ENCODE measurements at regions not wholly inside any gene's neighbourhood (a gene's known extent, or its start where the extent isn't known, plus 50 kb on each side); places are given as distances from the start of the nearest gene placed in this dataset.
"Not testable (repeated sequence)": the region's sequence is repeated elsewhere in the genome, so short reads cannot be mapped to it uniquely, and the experiment has no call there.

DNA sequence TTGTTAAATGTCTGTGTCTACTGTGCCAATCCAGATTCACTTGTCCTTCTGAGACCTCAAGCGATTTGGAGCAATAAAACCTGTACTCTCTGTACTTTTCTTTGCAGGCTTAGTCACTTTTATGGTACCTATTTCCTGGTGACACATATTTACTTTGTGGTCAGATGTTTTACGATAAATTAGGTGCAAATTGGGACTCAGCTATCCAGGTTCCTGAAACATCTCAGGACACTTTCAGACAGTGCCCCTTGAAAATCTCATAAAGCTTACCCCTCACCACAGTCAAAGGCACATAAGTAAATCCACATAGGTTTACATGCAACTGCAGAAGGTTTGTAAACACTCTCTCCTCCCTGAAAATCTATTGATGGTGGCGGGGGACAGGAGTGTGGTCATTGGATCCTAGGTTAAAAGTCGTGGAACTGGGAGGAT lies 438.8 kb downstream of the EFNB2 start:
- peak; percentile 91 for DNase-seq (ENCODE audit: low spot score)

DNA sequence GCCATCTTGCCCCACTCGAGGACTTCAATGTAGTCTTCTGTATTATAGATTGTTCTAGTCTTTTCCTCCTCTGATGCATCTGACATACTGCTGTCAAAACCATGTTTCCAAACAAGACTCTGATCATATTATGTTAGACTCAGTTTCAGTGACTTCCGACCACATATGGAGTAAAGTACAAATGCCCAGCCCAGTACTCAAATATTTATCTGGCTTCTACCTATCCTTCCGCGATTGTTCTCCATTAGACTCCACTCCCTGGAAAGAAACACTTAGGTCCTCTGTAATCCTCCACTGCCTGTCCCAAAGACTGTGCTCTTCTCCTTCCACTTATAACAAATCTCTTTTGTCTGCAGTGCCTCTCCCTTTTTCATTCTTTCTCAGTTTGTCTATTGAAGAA lies 439.5 kb downstream of the EFNB2 start:
- peak; percentile 22 for DNase-seq (ENCODE audit: low spot score)

DNA sequence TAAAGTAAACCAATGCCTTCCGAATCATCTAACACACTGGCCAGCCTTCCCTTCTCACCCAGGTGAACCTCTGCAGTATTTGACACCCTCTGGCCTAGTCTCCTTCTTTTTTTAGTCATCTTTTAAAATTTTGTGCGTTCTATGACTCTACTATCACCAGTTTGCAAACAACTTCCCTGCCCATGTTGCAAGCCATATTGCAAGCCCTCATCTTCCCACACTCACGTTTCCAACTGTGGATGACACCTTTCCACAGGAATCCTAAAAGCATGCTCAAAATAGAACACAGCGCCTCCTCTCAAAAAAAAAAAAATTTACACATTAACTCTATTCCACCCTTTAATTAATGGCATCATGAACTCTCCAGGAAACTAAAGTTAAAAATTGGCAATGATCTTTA lies 440.1 kb downstream of the EFNB2 start:
- DNase-seq (ENCODE audit: low spot score), result no peak

DNA sequence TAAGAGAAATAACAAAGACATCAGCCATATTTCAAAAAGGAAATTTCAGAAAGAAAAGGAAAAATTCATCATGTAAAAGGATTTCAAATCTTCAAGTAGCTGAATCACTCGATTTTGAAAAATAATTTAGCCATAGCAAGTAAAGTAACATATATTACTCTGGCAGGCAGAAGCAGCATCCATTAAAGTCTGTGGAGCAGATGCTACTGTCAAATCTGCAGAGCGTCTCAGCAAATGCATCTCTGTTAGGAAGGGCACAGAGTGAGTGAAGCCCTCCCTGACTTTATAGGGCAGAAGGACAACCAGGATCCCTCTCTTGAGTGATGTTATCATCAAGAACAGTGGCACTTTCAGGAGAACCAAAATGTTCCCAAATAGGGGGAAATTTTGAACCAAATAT lies 445.5 kb downstream of the EFNB2 start:
- no peak for DNase-seq (ENCODE audit: low spot score)

DNA sequence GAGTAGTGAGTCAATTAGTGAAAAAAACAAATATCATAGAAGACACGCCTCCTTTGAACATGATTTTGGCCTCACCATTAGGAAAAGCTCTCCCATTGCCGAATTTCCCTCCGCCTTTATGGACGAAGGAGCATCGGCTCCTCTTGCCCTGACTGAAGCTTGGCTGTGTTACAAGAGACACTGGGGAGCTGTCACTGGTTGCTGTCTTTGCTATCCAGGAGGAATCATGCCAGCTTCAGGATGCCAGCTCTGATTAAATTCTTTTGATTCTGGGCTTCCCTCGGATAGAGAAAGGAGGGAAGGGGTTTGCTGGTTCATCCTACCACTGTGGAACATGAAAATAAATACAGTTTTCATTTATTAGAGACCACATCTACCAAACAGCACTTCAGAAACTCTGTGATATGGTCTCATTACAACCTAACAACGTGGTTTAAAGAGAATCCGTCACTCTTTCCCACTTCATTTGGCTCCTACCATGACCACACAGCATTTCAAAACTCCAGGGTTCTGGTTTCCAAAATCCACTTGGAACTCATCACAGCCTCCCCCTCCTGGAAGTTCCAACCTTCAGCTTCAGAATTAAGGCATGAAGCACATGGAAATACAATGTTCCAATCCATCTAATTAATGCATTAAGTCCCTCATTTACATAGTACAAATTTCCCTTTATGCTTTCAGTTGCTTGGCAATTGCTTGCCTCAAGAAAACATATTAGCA lies 446.0 kb downstream of the EFNB2 start:
- DNase-seq (ENCODE audit: low spot score), result no peak

DNA sequence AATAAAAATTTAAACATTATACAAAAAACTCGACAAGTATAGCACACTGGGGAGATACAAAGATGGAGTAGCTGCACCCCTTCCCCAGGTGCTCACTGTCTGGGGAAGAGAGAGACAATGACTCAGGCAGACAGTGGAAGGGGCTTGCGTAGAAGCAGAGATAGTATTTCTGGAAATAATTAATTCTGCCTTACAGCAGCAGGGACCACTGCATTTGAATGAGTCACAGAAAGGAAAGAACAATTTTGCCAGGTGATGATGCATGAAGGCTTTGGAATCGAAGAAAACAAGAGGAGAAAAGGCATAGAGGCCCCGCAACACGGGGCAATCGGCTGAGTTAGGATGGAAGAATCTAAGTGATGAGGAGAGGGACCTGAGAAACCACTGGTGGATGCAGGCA lies 447.4 kb downstream of the EFNB2 start:
- DNase-seq (ENCODE audit: low spot score), result no peak

DNA sequence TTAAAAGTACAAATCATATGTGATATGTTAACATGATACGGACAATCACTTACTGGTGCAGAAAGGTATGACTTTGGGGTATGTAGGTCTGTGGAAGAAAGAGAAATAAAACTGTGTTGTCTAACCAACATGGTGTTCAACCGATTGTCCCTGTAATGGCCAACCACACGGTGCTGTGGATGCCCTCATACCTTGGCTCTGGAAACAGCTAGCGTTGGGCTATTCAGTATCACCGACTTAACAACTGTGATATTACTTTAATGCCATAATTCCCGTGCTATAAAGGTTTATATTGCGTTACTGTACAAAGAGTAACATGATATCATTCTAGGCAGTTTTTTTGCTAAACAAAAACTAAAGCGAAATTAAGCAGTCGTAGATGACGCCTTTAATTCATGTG lies 448.3 kb downstream of the EFNB2 start:
- no peak for DNase-seq (ENCODE audit: low spot score)

DNA sequence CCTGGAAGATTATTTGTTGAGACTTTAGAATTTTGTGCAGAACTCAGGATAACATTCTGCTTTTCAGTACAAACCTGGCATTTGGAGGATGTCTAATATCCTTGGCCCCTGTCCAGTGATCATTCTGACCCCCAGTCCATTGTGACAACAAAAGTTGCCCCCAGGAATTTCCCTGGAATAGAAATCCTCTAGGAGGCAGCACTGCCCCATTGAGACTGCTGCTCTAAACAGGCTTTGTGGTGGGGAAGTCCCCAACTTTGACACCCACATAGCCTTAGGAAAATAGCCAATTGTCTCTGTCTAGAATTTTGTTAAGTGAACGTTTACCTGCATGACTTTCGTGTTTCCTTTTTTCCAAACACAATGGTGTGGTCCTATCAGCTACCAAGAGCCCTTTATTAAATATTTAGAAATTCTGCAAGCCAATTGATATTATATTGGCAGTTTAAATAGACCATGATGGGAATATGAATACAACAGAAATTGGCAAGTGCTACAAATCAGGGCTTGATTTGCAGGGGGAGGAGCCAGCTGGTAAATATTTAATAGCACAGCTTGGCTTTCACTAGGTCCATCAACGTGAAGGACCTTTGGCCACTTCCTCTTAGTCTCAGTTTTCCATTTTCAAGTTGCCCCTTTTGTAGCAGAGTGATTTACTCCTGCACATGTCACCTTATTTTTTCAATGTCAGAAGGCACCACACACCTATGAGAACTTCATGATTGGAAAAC lies 451.7 kb downstream of the EFNB2 start:
- peak; percentile 45 for DNase-seq (ENCODE audit: low spot score)

DNA sequence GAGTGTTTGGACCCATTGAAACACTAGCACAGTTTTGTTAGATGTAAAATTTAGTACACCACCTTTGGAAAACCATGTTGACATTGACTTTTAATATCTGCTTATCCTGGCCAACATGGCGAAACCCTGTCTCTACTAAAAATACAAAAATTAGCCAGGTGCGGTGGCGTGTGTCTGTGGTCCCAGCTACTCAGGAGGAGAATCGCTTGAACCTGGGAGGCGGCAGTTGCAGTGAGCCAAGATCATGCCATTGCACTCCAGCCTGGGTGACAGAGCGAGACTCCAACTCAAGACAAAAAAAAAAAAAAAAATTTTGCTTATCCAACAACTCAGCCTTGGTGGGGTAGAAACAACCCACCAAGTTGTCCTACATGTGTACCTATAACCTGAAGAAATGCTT lies 454.2 kb downstream of the EFNB2 start:
- not testable (repeated sequence) for DNase-seq (ENCODE audit: low spot score)

DNA sequence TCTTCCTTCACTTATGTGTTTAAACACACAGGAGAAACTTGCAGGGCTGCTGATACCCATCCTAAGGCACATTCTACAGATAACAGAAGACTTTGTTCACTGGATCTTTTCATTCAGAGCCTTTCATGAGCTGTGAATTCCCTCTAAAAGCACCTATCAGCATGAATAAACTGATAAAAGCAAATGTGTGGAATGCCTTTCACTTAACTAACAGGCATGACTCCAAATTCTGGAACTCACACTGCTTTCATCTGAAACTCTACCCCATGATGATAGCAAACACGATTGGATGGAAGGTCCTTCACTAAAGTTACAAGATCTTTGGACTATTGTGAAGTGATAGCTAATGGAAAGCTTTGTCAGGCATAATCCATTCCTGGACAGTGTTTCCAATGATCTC lies 457.3 kb downstream of the EFNB2 start:
- DNase-seq (ENCODE audit: low spot score), result no peak

DNA sequence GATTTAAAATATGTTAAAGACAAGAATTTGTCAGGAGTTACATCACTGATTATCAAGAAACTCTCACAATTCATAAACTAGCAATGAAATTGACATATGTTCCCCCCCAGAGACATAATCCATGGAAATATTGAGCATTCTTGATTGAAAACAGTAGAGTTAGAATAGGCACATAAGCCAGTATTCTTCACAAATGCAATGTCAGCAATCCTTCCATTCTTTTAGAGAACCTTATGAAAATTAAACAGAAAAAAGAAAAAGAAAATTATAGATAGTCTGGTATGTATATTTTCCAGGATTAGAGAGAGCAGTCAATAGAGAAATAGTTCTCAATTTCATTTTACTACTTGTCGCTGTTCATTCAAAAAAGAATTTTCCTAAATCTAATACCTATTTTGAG lies 458.4 kb downstream of the EFNB2 start:
- DNase-seq (ENCODE audit: low spot score), result no peak

DNA sequence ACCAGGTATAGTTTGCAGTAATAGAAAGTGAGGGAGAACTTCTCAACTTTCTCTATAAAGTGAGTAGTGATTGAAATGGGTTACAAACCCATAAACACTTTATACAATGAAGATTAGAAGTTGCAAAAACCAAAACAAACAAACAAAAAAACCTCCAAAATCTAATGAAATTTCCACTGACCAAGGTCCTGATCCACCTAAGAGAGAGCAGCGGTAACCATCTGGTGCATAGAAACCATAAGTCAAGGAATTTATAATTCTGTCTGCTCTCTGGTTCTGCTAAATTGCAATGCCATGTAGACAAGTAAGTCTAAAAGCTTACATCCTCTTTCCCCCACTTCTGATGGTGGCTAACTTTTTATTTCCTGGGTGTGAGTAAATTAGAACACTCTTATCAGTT lies 463.4 kb downstream of the EFNB2 start:
- DNase-seq (ENCODE audit: low spot score), result no peak

DNA sequence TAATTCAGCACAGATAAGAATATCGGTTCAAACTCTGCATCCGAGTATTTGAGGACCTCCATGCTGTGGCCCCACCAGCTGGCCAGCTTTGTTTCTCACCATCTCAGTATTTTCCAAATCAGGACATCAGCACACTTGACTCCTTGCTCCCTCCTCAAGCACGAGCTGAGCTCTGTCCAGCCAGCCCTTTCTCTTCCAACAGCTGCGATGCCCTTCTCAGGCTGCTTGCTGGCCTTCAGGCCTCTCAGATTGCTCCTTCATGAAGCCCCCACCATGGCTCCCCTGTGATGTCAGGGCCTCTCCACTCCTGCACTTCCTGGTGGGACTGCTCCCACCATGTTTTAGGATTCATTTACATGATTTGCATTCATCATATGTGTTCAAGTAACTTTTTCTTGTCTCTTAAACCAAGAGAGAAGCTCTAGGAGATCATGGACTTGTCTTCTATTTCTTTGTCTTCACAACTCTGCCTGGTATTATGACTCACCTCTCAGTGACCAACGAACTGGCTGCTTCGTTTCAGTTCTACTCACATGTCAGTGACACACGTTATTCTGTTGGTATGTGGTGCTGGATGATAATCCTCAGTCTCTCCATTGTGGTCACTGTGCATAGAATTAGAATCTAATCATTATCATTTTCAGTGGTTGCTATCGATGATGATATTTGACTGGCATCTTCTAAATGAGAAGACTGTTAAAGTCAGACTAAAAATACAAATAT lies 471.7 kb downstream of the EFNB2 start:
- peak; percentile 16 for DNase-seq (ENCODE audit: low spot score)

DNA sequence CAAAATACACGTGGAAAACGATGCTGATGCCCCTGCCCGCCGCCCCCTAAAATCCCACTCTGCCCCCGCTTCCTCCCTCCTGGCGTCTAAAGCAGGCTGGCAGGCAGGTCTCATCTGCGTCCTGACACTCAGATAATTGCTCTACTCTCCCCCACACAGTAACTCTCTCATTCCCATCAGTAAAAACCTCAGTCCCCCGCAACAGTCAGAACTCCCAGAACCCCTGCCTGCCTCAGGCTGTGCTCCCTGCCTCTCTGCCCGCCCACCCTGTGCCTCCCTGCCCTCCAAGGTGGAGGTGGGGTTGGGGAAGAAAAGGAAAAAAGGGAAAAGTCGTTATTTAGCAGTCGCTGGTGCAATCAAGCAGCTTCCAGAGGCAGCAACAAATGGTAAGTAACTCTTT lies 473.7 kb downstream of the EFNB2 start:
- DNase-seq (ENCODE audit: low spot score), result no peak

DNA sequence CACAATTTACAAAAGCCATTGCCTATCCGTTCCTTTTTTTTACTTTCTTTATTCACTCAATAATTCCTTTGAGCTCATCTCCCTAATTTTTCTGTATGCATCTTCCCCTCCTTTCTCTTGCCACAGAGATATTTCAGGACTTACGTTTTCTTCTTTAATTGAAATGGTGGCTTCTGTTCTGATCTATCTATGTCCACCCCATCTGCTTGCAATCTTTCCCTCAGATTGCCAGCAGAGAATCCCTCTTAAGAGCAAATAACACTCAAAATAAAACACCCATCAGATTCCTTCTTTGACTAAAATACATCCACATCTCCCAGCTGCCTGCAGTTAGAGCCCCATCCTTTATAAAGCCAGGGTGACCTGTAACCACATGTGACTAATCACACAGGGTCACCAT lies 478.6 kb downstream of the EFNB2 start:
- DNase-seq (ENCODE audit: low spot score), result no peak

DNA sequence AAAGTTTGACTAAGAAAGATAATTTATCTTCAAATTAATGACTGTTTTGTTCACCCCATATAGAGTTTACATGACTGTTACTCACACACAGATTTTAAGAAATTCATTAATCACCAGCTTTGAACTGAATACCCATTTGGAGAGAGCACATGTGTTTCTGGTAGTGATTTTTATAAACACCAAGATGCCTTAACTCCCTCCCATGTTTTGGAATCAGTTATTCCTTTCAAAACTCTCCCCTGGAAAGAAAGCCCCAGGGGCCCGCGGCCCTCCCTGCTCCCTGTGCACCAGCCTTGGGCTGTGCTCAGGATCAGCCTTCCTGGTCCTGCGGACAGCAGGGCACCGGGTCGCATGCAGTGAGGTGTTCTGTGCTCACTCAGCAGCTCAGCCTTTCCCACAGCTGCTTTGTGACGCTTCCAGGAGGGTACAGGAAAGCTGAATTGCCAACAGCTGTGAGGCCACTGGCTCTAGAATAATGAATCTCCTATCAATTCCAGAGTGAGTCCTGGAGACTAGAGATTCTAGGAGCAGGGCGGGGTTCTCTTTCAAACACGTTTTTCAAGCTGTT lies 483.2 kb downstream of the EFNB2 start:
- DNase-seq (ENCODE audit: low spot score), result no peak

DNA sequence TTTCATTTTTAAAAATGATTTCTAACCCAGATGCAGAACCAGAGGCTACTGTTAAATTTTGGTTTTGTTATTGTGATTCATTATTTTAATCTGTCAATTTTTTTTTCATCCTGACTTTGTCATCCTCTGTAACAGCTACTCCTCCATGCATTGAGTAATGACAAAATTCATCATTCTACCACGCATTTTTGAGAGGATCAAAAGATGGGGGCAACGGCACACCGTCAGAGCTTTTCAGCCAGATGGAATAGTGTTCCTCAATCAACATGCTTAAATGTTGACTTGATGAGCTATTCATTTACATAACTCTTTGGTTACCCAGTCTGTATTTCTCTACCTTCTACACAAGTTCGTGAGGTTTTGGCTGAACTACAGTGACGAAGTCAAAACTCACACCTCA lies 486.3 kb downstream of the EFNB2 start:
- no peak for DNase-seq (ENCODE audit: low spot score)

DNA sequence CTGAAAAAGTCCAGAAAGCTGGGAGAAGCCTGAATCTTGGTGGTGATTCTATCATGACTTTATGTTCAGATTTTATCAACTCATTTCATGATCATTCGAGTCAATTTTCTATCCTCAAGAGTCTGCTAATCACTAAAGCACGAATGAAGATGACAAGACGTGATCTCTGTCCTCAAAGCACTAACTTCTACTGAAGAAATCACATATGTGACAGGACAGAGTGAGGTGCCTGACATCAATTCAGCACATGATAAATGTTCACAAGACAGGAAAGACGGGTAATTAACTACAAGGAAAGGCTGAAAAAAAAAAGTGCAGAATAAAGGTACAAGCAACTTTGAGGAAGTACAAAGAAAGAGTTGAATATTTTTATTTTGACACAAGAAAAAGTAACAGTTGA lies 487.1 kb downstream of the EFNB2 start:
- DNase-seq (ENCODE audit: low spot score), result no peak

DNA sequence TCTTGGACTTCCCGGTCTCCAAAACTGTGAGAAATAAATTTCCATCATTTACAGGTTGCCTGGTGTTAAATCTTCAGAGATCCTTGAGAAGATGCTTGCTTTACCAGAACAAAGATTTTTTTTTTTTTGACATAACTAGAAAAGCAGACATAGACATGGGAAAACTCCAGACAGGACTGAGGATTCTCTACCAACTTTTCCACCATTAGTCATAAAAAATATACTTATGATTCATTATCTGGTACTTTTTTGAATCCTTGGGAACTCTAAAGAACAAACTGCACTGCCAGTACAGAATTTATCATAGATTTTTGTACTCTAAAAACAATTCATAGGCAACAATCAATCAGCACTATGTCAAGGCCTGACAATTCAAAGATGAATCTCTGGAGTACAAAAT lies 487.6 kb downstream of the EFNB2 start:
- DNase-seq (ENCODE audit: low spot score), result no peak

DNA sequence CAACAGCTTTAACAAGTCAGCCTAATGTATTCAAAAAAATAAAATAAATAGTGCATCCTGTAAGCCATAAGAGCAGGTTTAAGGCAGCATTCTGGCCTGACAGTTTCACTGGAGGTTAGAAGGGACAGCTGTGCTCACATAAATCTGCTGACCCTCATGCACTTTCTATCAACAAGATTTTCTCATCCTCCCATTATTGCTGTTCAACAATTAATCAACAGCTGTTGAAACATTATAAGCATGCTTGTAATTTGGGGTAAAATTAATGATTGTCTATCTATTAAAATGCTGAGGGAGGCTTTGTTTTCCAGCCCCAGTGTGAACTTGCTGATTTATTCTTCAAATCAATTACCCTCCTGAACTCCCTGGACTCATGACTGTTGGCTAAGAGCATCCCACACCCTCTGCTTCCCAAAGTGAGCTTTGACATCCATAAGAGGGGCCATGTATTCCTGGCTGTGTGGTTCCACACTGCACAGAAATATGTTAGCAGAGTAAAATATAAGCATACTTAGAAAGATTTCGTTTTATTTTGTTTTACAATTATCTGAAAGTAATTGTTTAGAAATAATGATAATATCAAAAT lies 492.4 kb downstream of the EFNB2 start:
- DNase-seq (ENCODE audit: low spot score), result no peak

DNA sequence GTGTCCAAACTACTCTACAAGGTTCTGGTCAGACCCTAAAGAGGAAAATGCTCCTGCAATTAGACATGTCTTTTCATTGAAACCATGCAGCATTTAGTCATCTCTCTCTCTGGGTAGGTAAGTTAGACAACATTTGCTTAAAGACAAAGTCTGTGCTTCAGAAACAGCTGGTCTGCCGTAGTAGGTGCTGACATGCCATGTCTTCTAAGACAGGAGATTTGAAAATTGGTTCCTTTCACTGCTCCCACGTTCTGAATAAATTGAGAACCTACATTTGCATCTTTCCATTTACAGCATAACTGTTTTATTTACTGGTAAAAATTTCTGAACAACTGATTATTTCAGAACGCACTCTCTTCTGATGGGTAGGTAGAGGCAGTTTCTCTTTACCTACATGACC lies 494.0 kb downstream of the EFNB2 start:
- DNase-seq (ENCODE audit: low spot score), result no peak

DNA sequence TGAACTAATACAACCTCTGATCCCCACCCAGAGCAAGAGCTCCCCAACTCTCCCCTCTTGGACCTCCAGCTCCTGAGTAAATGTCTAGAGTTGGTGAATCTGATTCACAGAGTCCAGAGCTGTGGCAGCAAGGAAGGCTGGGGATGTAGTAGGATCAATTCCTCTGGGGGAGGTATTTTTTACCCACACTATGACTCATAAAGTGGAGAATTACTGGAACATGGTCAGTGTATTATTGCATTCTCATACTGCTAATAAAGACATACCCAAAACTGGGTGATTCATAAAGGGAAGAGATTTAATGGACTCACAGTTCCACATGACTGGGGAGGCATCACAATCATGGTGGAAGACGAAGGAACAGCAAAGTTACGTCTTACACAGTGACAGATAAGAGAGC lies 496.7 kb downstream of the EFNB2 start:
- peak; percentile 44 for DNase-seq (ENCODE audit: low spot score)

DNA sequence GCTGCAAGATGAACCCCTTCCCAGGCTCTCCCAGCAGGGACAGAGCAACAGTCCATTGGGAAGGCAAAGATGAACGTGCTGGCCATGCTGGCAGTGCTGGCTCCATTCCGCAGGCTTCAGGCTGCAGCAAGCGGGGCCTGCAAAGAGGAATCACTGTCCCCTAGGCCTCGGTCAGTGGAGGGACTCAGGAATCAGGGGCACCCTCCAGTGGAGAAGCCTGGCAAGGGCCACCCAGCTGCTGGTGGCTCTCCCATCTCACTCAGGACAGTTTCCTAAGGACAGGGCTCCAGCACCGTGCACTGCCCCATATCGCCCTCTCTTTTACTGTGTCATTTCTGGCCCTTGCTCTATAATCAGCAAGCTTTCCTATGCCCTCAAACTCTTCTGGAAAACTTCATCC lies 498.6 kb downstream of the EFNB2 start:
- DNase-seq (ENCODE audit: low spot score), result no peak

Measured in SW480 (cell line).